SU-DHL-6 (cell line): ENCODE measurements at regions not wholly inside any gene's neighbourhood (a gene's known extent, or its start where the extent isn't known, plus 50 kb on each side); places are given as distances from the start of the nearest gene placed in this dataset.

ENCODE experiments used
- CTCF ChIP-seq: fragments of 200-600 bp; sonication (generic); IDR thresholded peaks from one replicate; pipeline ENCODE4 v1.5.1; 2017; ENCODE audit warnings: antibody characterized with exemption, mild to moderate bottlenecking, low read length, moderate library complexity; ENCODE audit not compliant: insufficient read depth, poor library complexity, severe bottlenecking
- EZH2phosphoT487 ChIP-seq: fragments of 200-600 bp; sonication (generic), shearing (Covaris generic); conservative IDR thresholded peaks from 2 replicates; pipeline ENCODE4 v1.6.1; 2018; ENCODE audit warnings: mild to moderate bottlenecking, antibody characterized with exemption, low read length, moderate library complexity, mixed read lengths

GRCh38 chr16:62272035-62272434 is 235.8 kb upstream of the CDH8 start:
- TF ChIP-seq CTCF (no peak), EZH2phosphoT487 (no peak)
